ENCODE measurements at regions not wholly inside any gene's neighbourhood (a gene's known extent, or its start where the extent isn't known, plus 50 kb on each side); places are given as distances from the start of the nearest gene placed in this dataset.

GRCh38 chr16:6709736-6710135 lies 622.9 kb upstream of the RBFOX1 start:
- TF ChIP-seq EZH2 (IDR thresholded peaks at IDR 0.05; ENCODE audit: low read depth, unreplicated experiment): no peak
- no peak for TF ChIP-seq EZH2phosphoT487 (IDR thresholded peaks at IDR 0.05; ENCODE audit: unreplicated experiment)
- TF ChIP-seq, protein P1, sequence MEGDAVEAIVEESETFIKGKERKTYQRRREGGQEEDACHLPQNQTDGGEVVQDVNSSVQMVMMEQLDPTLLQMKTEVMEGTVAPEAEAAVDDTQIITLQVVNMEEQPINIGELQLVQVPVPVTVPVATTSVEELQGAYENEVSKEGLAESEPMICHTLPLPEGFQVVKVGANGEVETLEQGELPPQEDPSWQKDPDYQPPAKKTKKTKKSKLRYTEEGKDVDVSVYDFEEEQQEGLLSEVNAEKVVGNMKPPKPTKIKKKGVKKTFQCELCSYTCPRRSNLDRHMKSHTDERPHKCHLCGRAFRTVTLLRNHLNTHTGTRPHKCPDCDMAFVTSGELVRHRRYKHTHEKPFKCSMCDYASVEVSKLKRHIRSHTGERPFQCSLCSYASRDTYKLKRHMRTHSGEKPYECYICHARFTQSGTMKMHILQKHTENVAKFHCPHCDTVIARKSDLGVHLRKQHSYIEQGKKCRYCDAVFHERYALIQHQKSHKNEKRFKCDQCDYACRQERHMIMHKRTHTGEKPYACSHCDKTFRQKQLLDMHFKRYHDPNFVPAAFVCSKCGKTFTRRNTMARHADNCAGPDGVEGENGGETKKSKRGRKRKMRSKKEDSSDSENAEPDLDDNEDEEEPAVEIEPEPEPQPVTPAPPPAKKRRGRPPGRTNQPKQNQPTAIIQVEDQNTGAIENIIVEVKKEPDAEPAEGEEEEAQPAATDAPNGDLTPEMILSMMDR (conservative IDR thresholded peaks at IDR 0.05; ENCODE audit: low read depth in 2 of 2): no peak
- no peak for TF ChIP-seq POLR2AphosphoS5 (IDR thresholded peaks at IDR 0.05; ENCODE audit: low read depth)
- TF ChIP-seq, protein P2, sequence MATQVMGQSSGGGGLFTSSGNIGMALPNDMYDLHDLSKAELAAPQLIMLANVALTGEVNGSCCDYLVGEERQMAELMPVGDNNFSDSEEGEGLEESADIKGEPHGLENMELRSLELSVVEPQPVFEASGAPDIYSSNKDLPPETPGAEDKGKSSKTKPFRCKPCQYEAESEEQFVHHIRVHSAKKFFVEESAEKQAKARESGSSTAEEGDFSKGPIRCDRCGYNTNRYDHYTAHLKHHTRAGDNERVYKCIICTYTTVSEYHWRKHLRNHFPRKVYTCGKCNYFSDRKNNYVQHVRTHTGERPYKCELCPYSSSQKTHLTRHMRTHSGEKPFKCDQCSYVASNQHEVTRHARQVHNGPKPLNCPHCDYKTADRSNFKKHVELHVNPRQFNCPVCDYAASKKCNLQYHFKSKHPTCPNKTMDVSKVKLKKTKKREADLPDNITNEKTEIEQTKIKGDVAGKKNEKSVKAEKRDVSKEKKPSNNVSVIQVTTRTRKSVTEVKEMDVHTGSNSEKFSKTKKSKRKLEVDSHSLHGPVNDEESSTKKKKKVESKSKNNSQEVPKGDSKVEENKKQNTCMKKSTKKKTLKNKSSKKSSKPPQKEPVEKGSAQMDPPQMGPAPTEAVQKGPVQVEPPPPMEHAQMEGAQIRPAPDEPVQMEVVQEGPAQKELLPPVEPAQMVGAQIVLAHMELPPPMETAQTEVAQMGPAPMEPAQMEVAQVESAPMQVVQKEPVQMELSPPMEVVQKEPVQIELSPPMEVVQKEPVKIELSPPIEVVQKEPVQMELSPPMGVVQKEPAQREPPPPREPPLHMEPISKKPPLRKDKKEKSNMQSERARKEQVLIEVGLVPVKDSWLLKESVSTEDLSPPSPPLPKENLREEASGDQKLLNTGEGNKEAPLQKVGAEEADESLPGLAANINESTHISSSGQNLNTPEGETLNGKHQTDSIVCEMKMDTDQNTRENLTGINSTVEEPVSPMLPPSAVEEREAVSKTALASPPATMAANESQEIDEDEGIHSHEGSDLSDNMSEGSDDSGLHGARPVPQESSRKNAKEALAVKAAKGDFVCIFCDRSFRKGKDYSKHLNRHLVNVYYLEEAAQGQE (IDR thresholded peaks at IDR 0.05; ENCODE audit: unreplicated experiment): no peak
- TF ChIP-seq STAT1 (IDR thresholded peaks at IDR 0.05; ENCODE audit: unreplicated experiment): no peak
- TF ChIP-seq JUNB (IDR thresholded peaks at IDR 0.05; ENCODE audit: unreplicated experiment): no peak
- TF ChIP-seq, protein P3, sequence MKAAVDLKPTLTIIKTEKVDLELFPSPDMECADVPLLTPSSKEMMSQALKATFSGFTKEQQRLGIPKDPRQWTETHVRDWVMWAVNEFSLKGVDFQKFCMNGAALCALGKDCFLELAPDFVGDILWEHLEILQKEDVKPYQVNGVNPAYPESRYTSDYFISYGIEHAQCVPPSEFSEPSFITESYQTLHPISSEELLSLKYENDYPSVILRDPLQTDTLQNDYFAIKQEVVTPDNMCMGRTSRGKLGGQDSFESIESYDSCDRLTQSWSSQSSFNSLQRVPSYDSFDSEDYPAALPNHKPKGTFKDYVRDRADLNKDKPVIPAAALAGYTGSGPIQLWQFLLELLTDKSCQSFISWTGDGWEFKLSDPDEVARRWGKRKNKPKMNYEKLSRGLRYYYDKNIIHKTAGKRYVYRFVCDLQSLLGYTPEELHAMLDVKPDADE (IDR thresholded peaks at IDR 0.05): no peak
- TF ChIP-seq, protein P4, sequence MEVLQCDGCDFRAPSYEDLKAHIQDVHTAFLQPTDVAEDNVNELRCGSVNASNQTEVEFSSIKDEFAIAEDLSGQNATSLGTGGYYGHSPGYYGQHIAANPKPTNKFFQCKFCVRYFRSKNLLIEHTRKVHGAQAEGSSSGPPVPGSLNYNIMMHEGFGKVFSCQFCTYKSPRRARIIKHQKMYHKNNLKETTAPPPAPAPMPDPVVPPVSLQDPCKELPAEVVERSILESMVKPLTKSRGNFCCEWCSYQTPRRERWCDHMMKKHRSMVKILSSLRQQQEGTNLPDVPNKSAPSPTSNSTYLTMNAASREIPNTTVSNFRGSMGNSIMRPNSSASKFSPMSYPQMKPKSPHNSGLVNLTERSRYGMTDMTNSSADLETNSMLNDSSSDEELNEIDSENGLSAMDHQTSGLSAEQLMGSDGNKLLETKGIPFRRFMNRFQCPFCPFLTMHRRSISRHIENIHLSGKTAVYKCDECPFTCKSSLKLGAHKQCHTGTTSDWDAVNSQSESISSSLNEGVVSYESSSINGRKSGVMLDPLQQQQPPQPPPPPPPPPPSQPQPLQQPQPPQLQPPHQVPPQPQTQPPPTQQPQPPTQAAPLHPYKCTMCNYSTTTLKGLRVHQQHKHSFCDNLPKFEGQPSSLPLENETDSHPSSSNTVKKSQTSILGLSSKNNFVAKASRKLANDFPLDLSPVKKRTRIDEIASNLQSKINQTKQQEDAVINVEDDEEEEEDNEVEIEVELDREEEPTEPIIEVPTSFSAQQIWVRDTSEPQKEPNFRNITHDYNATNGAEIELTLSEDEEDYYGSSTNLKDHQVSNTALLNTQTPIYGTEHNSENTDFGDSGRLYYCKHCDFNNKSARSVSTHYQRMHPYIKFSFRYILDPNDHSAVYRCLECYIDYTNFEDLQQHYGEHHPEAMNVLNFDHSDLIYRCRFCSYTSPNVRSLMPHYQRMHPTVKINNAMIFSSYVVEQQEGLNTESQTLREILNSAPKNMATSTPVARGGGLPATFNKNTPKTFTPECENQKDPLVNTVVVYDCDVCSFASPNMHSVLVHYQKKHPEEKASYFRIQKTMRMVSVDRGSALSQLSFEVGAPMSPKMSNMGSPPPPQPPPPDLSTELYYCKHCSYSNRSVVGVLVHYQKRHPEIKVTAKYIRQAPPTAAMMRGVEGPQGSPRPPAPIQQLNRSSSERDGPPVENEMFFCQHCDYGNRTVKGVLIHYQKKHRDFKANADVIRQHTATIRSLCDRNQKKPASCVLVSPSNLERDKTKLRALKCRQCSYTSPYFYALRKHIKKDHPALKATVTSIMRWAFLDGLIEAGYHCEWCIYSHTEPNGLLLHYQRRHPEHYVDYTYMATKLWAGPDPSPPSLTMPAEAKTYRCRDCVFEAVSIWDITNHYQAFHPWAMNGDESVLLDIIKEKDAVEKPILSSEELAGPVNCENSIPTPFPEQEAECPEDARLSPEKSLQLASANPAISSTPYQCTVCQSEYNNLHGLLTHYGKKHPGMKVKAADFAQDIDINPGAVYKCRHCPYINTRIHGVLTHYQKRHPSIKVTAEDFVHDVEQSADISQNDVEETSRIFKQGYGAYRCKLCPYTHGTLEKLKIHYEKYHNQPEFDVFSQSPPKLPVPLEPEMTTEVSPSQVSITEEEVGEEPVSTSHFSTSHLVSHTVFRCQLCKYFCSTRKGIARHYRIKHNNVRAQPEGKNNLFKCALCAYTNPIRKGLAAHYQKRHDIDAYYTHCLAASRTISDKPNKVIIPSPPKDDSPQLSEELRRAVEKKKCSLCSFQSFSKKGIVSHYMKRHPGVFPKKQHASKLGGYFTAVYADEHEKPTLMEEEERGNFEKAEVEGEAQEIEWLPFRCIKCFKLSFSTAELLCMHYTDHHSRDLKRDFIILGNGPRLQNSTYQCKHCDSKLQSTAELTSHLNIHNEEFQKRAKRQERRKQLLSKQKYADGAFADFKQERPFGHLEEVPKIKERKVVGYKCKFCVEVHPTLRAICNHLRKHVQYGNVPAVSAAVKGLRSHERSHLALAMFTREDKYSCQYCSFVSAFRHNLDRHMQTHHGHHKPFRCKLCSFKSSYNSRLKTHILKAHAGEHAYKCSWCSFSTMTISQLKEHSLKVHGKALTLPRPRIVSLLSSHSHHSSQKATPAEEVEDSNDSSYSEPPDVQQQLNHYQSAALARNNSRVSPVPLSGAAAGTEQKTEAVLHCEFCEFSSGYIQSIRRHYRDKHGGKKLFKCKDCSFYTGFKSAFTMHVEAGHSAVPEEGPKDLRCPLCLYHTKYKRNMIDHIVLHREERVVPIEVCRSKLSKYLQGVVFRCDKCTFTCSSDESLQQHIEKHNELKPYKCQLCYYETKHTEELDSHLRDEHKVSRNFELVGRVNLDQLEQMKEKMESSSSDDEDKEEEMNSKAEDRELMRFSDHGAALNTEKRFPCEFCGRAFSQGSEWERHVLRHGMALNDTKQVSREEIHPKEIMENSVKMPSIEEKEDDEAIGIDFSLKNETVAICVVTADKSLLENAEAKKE (CRISPR knock-in tag; IDR thresholded peaks at IDR 0.05): no peak
- no peak for TF ChIP-seq CREB1 (CRISPR knock-in tag; IDR thresholded peaks at IDR 0.05; ENCODE audit: low read depth)
